T-helper 2 cell treated with Interferon-gamma antibody and Interleukin-4, amounts not matched to agents 5 μg/mL and 100 μg/mL, for 36 hours (primary cell): ENCODE measurements at regions not wholly inside any gene's neighbourhood (a gene's known extent, or its start where the extent isn't known, plus 50 kb on each side); places are given as distances from the start of the nearest gene placed in this dataset.

Experiments used
- DNase-seq: peaks from one replicate; pipeline ENCODE4 v3.0.0; 2021; ENCODE audit warnings: low spot score
- H3K27ac Mint-ChIP-seq: one replicate; pipeline ENCODE4 v1.8.0; 2021; ENCODE audit warnings: mild to moderate bottlenecking, mixed read lengths
- H3K27me3 Mint-ChIP-seq: one replicate; pipeline ENCODE4 v1.8.0; 2021; ENCODE audit warnings: low read depth, mixed read lengths
- H3K36me3 Mint-ChIP-seq: one replicate; pipeline ENCODE4 v1.8.0; 2021; ENCODE audit warnings: low read depth, mixed read lengths
- H3K4me1 Mint-ChIP-seq: one replicate; pipeline ENCODE4 v1.8.0; 2021; ENCODE audit warnings: low read depth, mixed read lengths
- H3K4me3 Mint-ChIP-seq: one replicate; pipeline ENCODE4 v1.8.0; 2022; ENCODE audit warnings: mild to moderate bottlenecking, moderate library complexity, mixed read lengths
- H3K9me3 Mint-ChIP-seq: one replicate; pipeline ENCODE4 v1.8.0; 2021; ENCODE audit warnings: mixed read lengths

DNA sequence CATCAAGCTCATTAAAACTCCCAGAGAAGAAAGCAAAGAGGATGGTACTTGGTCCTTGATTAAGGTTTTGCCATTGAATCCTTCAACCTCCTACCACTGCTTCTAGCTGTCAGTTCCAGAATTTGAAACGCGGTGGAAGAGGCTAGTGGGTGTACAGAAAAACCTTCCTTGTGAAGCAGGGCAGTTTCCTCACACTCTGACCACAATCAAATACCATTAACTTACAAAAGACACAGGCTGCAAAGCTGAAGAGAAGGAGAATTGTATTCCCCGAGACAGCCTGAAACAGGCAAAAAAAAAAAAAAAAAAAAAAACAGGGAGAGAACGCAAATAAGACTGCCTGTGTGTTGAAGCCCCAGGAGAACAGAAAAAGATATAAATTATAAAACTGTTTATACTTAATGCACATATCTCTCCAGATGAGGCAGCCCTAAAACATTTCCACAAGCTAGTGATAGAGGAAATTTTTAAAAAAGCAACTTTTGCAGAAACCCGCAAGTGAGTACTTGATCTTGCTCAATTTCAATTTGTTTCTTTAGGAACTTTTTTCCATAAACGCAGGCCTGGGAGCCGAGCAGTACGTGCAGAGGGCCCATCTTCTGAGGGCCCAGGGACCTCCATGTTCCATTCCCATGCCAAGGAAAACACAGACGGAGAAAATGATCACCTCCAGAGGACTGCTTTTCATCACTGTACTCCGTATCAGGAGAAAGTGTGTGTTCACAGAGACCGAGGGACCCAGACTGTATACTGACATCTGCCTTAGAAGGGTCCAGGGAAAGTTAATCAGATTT lies 218.7 kb upstream of the BLID start:
- H3K36me3 Mint-ChIP-seq = no peaks in the 10 kb centered on the region
- no peak overlapping the region for H3K27ac Mint-ChIP-seq
- no peak for DNase-seq
- H3K9me3 Mint-ChIP-seq = no peaks in the 10 kb centered on the region
- no peak overlapping the region for H3K4me3 Mint-ChIP-seq
- no peaks in the 10 kb centered on the region for H3K4me1 Mint-ChIP-seq
- no peaks in the 10 kb centered on the region for H3K27me3 Mint-ChIP-seq

DNA sequence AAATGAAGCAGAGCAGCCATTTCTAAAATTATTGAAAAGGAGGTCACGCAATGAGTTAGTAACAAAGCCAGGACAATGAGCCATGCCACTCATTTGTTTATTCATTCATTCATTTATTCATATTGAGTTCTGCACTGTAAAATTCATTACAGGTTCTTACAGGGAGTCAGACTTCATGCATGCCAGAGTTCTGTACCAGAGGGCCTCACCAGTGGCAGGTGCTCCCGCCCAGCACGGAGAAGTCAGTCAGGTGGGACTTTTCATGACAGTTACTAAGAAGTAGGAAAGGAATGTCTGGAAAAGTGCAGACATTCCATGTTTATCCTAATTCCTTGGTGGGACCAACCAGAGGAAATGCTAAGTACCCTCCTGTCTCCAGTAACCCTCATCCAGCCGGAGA lies 217.5 kb upstream of the BLID start:
- no peak overlapping the region for H3K4me3 Mint-ChIP-seq
- no peaks in the 10 kb centered on the region for H3K36me3 Mint-ChIP-seq
- no peaks in the 10 kb centered on the region for H3K9me3 Mint-ChIP-seq
- H3K4me1 Mint-ChIP-seq = no peaks in the 10 kb centered on the region
- no peaks in the 10 kb centered on the region for H3K27me3 Mint-ChIP-seq
- no peak overlapping the region for H3K27ac Mint-ChIP-seq
- DNase-seq = no peak

DNA sequence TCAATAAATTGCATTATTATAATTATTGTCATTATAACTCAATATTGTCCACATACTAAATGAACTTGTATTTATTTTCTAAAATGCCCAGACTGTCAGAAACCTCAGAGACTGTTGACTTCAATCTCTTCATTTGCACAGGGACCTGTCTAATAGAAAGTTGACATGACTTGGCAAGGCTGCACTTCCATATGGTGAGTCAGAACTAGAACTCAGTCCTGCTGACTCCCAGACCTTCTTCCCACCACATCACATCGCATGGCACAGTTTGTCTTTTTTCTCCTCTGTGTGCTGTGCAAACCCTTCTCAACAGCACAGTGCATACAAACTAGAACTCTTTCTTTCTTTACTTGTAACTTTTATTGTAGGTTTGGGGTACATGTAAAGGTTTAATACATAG lies 215.1 kb upstream of the BLID start:
- Mint-ChIP-seq H3K4me1 (no peaks in the 10 kb centered on the region), H3K9me3 (no peaks in the 10 kb centered on the region), H3K27me3 (no peaks in the 10 kb centered on the region), H3K27ac (no peak overlapping the region), H3K36me3 (no peaks in the 10 kb centered on the region), H3K4me3 (no peak overlapping the region)
- DNase-seq = no peak

DNA sequence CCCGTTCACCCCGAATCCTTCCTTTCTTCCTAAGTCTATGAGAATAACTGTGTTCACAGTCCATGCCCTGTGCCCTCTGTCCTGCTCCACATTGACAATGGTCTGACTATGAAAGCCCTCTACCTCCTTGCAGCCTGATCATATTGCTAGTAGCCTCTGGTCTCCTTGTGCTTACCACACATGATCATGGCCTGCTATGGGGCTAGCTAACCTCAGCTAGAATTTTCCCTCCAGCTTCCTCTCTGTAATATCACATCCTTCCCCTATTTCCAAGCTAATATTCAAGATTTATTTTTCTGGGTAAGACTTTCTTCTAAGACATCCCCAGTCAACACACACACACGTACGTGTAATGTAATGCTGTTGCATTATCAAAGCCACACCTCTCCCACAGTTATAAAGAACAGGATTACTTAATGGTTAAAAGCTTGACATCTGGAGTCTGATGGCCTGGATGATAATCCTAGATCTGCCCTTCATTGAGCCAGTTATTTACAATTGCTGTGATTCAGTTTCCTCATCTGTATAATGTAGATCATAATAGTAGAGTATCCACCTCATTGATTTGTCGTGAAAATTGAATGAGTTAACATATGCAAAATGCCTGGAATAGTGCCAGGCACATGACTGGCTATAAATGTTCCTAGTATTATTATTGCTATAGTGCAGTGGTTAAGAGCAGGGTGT lies 214.4 kb upstream of the BLID start:
- H3K4me1 Mint-ChIP-seq = no peaks in the 10 kb centered on the region
- no peak for DNase-seq

DNA sequence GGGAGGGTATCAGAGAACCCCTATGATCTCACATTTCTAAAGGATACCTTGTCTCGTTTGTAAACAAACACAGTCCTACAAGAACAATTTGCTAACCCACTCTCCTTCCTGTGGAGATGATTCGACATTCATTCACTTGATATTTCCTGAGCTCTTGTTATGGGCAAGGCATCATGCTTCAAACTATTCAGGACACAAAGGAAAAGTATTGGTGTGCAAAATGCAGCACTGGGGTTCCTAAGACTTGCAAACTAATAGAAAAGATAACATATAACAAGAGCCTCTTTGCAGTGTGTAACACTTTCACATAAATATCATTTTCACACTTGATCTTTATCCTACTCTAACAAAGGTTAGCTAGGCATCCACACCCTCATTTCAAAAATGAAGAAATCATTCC lies 211.5 kb upstream of the BLID start:
- H3K4me1 Mint-ChIP-seq = no peaks in the 10 kb centered on the region
- no peak overlapping the region for H3K4me3 Mint-ChIP-seq
- H3K27ac Mint-ChIP-seq = no peak overlapping the region
- no peaks in the 10 kb centered on the region for H3K36me3 Mint-ChIP-seq
- no peaks in the 10 kb centered on the region for H3K9me3 Mint-ChIP-seq
- DNase-seq = no peak
- no peaks in the 10 kb centered on the region for H3K27me3 Mint-ChIP-seq

More for the DNA sequence above, 214.4 kb upstream of the BLID start:
- H3K4me3 Mint-ChIP-seq = no peak overlapping the region
- no peaks in the 10 kb centered on the region for H3K9me3 Mint-ChIP-seq
- no peaks in the 10 kb centered on the region for H3K36me3 Mint-ChIP-seq
- no peaks in the 10 kb centered on the region for H3K27me3 Mint-ChIP-seq
- no peak overlapping the region for H3K27ac Mint-ChIP-seq

DNA sequence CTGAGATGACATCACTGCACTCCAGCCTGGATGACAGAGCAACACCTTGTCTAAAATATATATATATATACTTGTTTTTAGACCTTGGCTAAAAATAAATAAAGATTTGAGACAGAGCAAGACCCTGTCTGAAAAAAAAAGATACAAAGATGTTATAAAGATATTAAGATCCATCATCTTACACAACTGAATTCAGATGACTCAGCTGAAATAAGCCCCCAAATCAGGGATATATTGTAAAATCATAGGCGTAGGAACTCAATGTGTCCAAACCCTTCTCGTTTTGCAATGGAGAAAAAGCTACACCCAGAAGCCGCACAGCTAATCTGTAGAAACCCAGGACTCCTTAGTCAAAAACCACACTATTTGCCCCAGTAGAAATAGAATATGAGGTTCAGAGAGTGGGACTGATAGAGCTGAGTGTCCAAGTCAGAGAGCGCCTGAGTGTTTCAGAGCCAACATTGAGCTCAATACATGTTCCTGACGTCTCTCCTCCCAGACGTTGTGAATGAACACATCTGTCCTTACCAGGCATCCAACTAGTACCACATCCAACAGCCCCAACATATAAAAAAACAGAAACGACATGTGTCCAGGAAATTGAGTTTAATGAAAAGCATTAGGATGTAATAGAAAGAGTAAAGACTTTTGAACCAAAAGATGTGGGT lies 207.9 kb upstream of the BLID start:
- no peaks in the 10 kb centered on the region for H3K27me3 Mint-ChIP-seq
- H3K27ac Mint-ChIP-seq = no peak overlapping the region
- no peaks in the 10 kb centered on the region for H3K4me1 Mint-ChIP-seq
- no peaks in the 10 kb centered on the region for H3K9me3 Mint-ChIP-seq
- H3K36me3 Mint-ChIP-seq = no peaks in the 10 kb centered on the region
- no peak for DNase-seq
- H3K4me3 Mint-ChIP-seq = no peak overlapping the region

DNA sequence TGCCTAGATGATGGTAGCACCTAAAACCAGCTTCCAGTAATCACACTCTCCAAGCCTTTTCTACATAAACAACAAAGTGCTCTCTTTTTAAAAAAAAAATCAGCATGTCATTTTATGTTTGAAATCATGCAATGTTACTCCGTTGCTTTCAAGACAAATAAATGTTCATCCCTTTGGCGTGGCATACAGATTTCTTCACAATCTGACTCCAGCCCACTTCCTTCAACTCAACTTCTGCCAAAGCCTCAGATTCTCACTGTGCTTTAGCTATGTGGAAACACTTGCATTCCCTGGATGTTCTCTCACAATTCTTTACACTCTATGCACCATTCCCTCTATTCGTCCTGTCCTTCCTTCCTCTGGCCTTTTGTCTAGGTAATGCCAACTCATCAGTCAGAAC lies 206.3 kb upstream of the BLID start:
- Mint-ChIP-seq H3K9me3 (no peaks in the 10 kb centered on the region), H3K27ac (no peak overlapping the region), H3K27me3 (no peaks in the 10 kb centered on the region), H3K4me3 (no peak overlapping the region), H3K4me1 (no peaks in the 10 kb centered on the region), H3K36me3 (no peaks in the 10 kb centered on the region)
- DNase-seq = no peak

DNA sequence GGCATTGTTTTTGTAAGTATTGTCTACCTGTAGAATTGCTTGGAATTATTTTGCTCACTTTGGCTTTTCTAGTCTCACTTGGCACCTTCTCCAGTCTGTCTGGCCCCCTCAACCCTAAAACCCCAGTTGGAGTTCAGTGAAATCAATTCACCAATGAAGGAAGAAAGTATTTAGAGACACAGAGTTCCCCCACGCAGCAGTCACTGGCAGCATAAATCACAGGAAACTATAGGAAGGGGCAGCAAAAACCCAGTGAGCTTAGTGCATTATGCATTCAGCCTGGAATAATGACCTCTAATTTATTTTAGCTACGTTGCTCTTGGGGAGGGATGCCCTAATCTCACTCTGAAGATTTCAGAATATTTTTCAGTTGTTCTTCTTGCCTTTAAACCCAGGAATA lies 204.7 kb upstream of the BLID start:
- no peaks in the 10 kb centered on the region for H3K4me1 Mint-ChIP-seq

DNA sequence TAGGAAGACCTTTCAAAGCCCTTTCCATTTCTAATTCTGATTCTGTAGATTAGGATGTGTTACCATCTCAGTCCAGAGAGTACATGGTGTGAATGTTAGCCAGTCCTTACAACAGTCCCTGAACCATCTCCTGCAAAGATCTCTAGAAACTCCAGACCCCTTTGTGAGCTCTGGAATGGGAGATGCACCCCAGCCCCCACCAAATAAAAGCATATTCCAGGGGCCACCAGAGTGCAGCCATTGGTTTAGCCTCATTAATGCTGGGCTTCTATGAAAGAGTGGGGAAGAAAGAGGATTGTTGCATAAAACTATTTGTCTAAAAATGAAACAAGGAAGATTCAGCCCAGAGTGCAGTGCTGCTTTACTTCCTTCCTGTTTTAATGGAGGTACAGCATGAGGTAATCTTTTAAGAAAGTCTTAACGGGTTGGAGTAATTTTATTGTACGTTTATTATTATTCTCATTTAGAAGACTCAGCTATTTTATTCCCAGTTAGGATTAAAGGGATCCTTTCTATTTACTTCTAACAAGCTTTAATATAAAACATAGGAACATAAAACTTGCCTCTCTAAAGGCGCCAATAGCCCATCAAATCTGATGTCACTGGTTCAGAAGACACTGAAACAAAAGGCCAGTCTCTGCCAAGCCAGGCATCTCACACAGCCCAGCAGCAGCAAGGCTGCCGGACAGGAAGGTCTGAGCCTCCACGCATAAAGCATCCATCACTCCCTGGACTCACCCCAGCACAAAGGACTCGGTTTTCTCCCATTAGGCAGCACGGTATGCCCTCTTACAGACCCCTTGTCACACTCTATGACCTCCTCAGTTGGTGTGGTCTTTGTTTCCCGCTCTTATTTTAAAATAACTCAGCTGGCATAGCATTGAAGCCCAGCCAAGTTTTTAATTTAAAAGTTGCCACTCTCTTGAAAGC lies 203.9 kb upstream of the BLID start:
- H3K4me3 Mint-ChIP-seq = no peak overlapping the region
- H3K36me3 Mint-ChIP-seq = no peaks in the 10 kb centered on the region
- no peaks in the 10 kb centered on the region for H3K27me3 Mint-ChIP-seq
- H3K9me3 Mint-ChIP-seq = no peaks in the 10 kb centered on the region
- H3K27ac Mint-ChIP-seq = no peak overlapping the region
- DNase-seq = no peak
- H3K4me1 Mint-ChIP-seq = no peaks in the 10 kb centered on the region

More for the DNA sequence above, 204.7 kb upstream of the BLID start:
- Mint-ChIP-seq H3K27me3 (no peaks in the 10 kb centered on the region), H3K4me3 (no peak overlapping the region), H3K27ac (no peak overlapping the region), H3K9me3 (no peaks in the 10 kb centered on the region), H3K36me3 (no peaks in the 10 kb centered on the region)
- no peak for DNase-seq

DNA sequence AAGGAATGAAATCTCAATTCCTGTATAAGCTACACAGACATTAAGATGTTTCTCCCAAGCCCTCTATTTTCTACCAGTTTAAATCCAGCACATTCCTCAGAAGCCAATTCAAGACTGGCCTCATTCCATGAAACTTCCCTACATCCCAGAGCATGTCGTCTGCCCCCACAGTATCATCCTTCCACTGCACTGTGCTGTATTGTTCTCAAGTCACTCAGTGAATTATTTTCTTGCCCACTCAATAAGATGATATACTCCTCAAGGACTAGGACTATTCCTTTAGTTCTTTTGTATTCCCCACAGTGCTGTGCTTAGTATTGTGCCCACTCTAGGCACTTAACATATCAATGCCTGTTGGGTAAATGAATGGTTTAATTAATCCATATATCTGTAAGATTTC lies 203.1 kb upstream of the BLID start:
- Mint-ChIP-seq H3K4me1 (no peaks in the 10 kb centered on the region), H3K36me3 (no peaks in the 10 kb centered on the region), H3K27ac (no peak overlapping the region), H3K27me3 (no peaks in the 10 kb centered on the region), H3K9me3 (no peaks in the 10 kb centered on the region), H3K4me3 (no peak overlapping the region)
- no peak for DNase-seq

DNA sequence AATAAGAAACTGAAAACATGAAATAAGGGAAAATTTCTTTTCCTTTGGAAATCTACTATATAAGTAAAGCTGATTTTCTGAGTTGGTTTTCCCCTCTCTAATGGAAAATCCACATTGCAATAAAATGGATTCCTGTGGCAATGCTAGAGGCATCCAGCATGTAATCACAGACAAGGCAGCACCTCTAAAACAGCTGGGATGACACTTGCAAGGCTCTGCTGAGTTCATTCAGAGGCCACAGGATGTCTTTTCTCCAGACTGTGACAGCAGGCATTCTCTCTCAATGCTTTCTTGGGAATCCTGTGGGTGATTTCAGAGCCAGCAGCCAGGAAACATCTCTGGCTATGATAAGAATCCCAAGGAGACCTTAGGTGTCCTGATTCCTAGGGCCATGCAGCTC lies 201.3 kb upstream of the BLID start:
- no peak for DNase-seq
- Mint-ChIP-seq H3K4me1 (no peaks in the 10 kb centered on the region), H3K36me3 (no peaks in the 10 kb centered on the region), H3K4me3 (no peak overlapping the region), H3K9me3 (no peaks in the 10 kb centered on the region), H3K27ac (no peak overlapping the region), H3K27me3 (no peaks in the 10 kb centered on the region)

DNA sequence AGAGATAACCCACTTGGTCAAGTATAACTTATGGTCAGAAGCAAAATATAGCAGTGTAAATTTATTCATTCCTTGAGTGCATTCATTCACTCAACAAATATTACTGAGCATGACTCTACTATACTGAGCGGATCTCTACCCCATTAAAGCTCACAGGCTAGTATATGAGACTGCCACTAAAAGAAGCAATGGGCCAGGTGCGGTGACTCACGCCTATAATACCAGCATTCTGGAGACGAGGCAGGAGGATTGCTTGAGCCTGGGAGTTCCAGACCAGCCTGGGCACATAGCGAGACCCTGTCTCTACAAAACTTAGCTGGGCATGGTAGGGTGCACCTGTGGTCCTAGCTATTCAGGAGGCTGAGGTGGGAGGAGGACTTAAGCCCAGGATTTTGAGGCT lies 197.6 kb upstream of the BLID start:
- Mint-ChIP-seq H3K4me3 (no peak overlapping the region), H3K9me3 (no peaks in the 10 kb centered on the region), H3K36me3 (no peaks in the 10 kb centered on the region)

DNA sequence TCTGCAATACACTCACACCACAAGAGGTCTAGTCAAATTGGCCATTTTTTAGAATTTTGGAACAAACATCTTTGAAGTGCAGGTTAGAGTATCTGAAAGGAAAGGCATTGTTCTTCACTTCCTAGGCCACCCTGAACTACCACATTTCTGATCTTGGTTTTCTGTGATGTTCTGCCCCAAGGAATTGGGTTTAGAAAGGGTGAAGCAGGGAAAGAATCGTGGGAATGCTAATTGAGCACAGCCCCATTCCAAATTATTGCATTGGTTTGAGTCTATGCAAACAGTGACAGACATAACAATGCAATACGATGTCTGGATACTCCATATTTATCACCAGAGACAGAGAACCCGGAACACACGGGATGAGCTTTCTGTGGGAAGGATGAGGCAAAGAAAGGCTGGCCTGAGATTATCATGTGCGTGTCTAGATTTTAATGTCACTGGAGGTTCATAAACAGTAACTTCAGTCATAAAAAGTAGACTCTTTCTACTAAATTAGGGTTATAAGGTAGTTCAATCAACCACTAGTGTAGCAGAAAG lies 195.3 kb upstream of the BLID start:
- H3K9me3 Mint-ChIP-seq = no peaks in the 10 kb centered on the region
- H3K27ac Mint-ChIP-seq = no peak overlapping the region
- H3K4me3 Mint-ChIP-seq = no peak overlapping the region
- H3K4me1 Mint-ChIP-seq = no peaks in the 10 kb centered on the region
- H3K36me3 Mint-ChIP-seq = no peaks in the 10 kb centered on the region
- DNase-seq = no peak
- no peaks in the 10 kb centered on the region for H3K27me3 Mint-ChIP-seq

More for the DNA sequence above, 197.6 kb upstream of the BLID start:
- DNase-seq = no peak
- Mint-ChIP-seq H3K27ac (no peak overlapping the region), H3K27me3 (no peaks in the 10 kb centered on the region), H3K4me1 (no peaks in the 10 kb centered on the region)
